ENCODE measurements at regions not wholly inside any gene's neighbourhood (a gene's known extent, or its start where the extent isn't known, plus 50 kb on each side); places are given as distances from the start of the nearest gene placed in this dataset.

- Histone ChIP-seq H3K27me3 (ENCODE audit: control insufficient read depth, extremely low read depth, insufficient read depth, low read length) (no peaks in the 10 kb centered on the region), H3K9ac (ENCODE audit: control insufficient read depth, extremely low read depth, insufficient read depth, low read length) (no peak overlapping the region), H3K4me3 (ENCODE audit: control insufficient read depth in 2 of 3, extremely low read depth in 1 of 3, insufficient read depth in 2 of 3, low read depth in 1 of 3, low read length in 3 of 3) (no peak overlapping the region), H3K79me2 (ENCODE audit: control insufficient read depth, insufficient read depth, low read length) (no peaks in the 10 kb centered on the region), H3K27ac (ENCODE audit: control insufficient read depth, insufficient read depth, low read length) (no peak overlapping the region), H3K4me2 (ENCODE audit: control insufficient read depth, extremely low read depth, insufficient read depth, low read depth, low read length) (no peak overlapping the region), H3K4me1 (ENCODE audit: control insufficient read depth, extremely low read depth, insufficient read depth, low read length) (no peaks in the 10 kb centered on the region), H4K20me1 (ENCODE audit: control insufficient read depth, extremely low read depth, insufficient read depth, low read length) (no peaks in the 10 kb centered on the region), H3K9me1 (ENCODE audit: control insufficient read depth, extremely low read depth, insufficient read depth, low read length) (no peaks in the 10 kb centered on the region), H3K9me3 (ENCODE audit: control insufficient read depth, low read depth, low read length) (peaks cover 25% of the 10 kb centered on the region), H3K36me3 (ENCODE audit: control insufficient read depth in 2 of 2, extremely low read depth in 1 of 2, insufficient read depth in 2 of 2, low read length in 2 of 2) (no peaks in the 10 kb centered on the region), H2AFZ (ENCODE audit: control insufficient read depth, low read length) (no peak overlapping the region)
- DNase-seq (ENCODE audit: low read depth, low spot score) (no peak), FAIRE-seq (no peak)
- TF ChIP-seq EZH2 (IDR thresholded peaks at IDR 0.05; ENCODE audit: low read length) (no peak), CTCF (optimal IDR thresholded peaks at IDR 0.05 in 1 of 3, IDR thresholded peaks at IDR 0.05 in 1 of 3, conservative IDR thresholded peaks at IDR 0.05 in 1 of 3; ENCODE audit: extremely low read depth in 1 of 3, insufficient read depth in 2 of 3, low read length in 3 of 3) (no peak)
- dilution Hi-C loops (cut with MboI; ENCODE audit: extremely low pct_ligation_motif_present, low sequenced_read_pairs), result no loop called here
Observed at GRCh38 chr18:78622907-78623541, 356.6 kb upstream of the SALL3 start.

- peaks cover 21% of the 10 kb centered on the region for H3K9me3 ChIP-seq (ENCODE audit: control insufficient read depth, low read depth, low read length)
- dilution Hi-C loops (cut with MboI; ENCODE audit: extremely low pct_ligation_motif_present, low sequenced_read_pairs), result no loop called here
- no peaks in the 10 kb centered on the region for H4K20me1 ChIP-seq (ENCODE audit: control insufficient read depth, extremely low read depth, insufficient read depth, low read length)
- no peak overlapping the region for H3K4me3 ChIP-seq (ENCODE audit: control insufficient read depth in 2 of 3, extremely low read depth in 1 of 3, insufficient read depth in 2 of 3, low read depth in 1 of 3, low read length in 3 of 3)
- H3K27ac ChIP-seq (ENCODE audit: control insufficient read depth, insufficient read depth, low read length), result no peak overlapping the region
- no peak overlapping the region for H3K9ac ChIP-seq (ENCODE audit: control insufficient read depth, extremely low read depth, insufficient read depth, low read length)
- H3K27me3 ChIP-seq (ENCODE audit: control insufficient read depth, extremely low read depth, insufficient read depth, low read length), result no peaks in the 10 kb centered on the region
- no peak for FAIRE-seq
- no peaks in the 10 kb centered on the region for H3K4me1 ChIP-seq (ENCODE audit: control insufficient read depth, extremely low read depth, insufficient read depth, low read length)
- no peaks in the 10 kb centered on the region for H3K9me1 ChIP-seq (ENCODE audit: control insufficient read depth, extremely low read depth, insufficient read depth, low read length)
- H3K4me2 ChIP-seq (ENCODE audit: control insufficient read depth, extremely low read depth, insufficient read depth, low read depth, low read length), result no peak overlapping the region
- H2AFZ ChIP-seq (ENCODE audit: control insufficient read depth, low read length), result no peak overlapping the region
- TF ChIP-seq CTCF (optimal IDR thresholded peaks at IDR 0.05 in 1 of 3, IDR thresholded peaks at IDR 0.05 in 1 of 3, conservative IDR thresholded peaks at IDR 0.05 in 1 of 3; ENCODE audit: extremely low read depth in 1 of 3, insufficient read depth in 2 of 3, low read length in 3 of 3), result no peak
- TF ChIP-seq EZH2 (IDR thresholded peaks at IDR 0.05; ENCODE audit: low read length), result no peak
- DNase-seq (ENCODE audit: low read depth, low spot score), result no peak
- no peaks in the 10 kb centered on the region for H3K36me3 ChIP-seq (ENCODE audit: control insufficient read depth in 2 of 2, extremely low read depth in 1 of 2, insufficient read depth in 2 of 2, low read length in 2 of 2)
- H3K79me2 ChIP-seq (ENCODE audit: control insufficient read depth, insufficient read depth, low read length), result no peaks in the 10 kb centered on the region
Observed at GRCh38 chr18:78624646-78625279, 354.9 kb upstream of the SALL3 start.

Measured in keratinocyte (primary cell).